Neural cell (in vitro differentiated cells): ENCODE measurements at regions not wholly inside any gene's neighbourhood (a gene's known extent, or its start where the extent isn't known, plus 50 kb on each side); places are given as distances from the start of the nearest gene placed in this dataset.

Source experiments
- H2AFZ ChIP-seq: fragments of 200-600, 300-800 bp; sonication (generic), shearing (Covaris generic); 2 replicates; pipeline ENCODE4 v1.6.0; 2014; ENCODE audit warnings: low read depth, mild to moderate bottlenecking, antibody characterized with exemption, low read length, moderate library complexity
- H3F3A ChIP-seq: fragments of 200-600 bp; shearing (Covaris generic); 2 replicates; pipeline ENCODE4 v1.6.1; 2016; ENCODE audit warnings: mild to moderate bottlenecking, moderate library complexity, mixed read lengths, antibody characterized with exemption, low read length; ENCODE audit not compliant: insufficient read depth, poor library complexity, severe bottlenecking
- H3K27ac ChIP-seq: fragments of 200-600, 300-800 bp; sonication (generic), shearing (Covaris generic); 2 replicates; pipeline ENCODE4 v1.5.1; 2014; ENCODE audit warnings: mild to moderate bottlenecking, low read length, moderate library complexity
- H3K27me3 ChIP-seq: fragments of 300-800, 200-600 bp; sonication (generic), shearing (Covaris generic); 2 replicates; pipeline ENCODE4 v1.6.0; 2014; ENCODE audit warnings: mild to moderate bottlenecking, low read depth, low read length, moderate library complexity; ENCODE audit not compliant: insufficient read depth
- H3K36me3 ChIP-seq: fragments of 300-800, 200-600 bp; sonication (generic), shearing (Covaris generic); 2 replicates; pipeline ENCODE4 v1.5.1; 2014; ENCODE audit warnings: mild to moderate bottlenecking, antibody characterized with exemption, low read length, moderate library complexity; ENCODE audit not compliant: insufficient read depth
- H3K4me2 ChIP-seq: fragments of 300-800, 200-600 bp; sonication (generic), shearing (Covaris generic); 2 replicates; pipeline ENCODE4 v1.6.0; 2014; ENCODE audit warnings: mild to moderate bottlenecking, low read length
- H3K4me3 ChIP-seq: fragments of 300-800, 200-600 bp; sonication (generic), shearing (Covaris generic); 2 replicates; pipeline ENCODE4 v1.5.1; 2014; ENCODE audit warnings: mild to moderate bottlenecking, low read length, moderate library complexity
- H3K79me2 ChIP-seq: fragments of 200-600 bp; shearing (Covaris generic); replicated peaks from 2 replicates; pipeline ENCODE4 v1.6.0; 2014; ENCODE audit warnings: mild to moderate bottlenecking, low read length, moderate library complexity; ENCODE audit not compliant: insufficient read depth
- H3K9ac ChIP-seq: fragments of 300-800, 200-600 bp; sonication (generic), shearing (Covaris generic); 2 replicates; pipeline ENCODE4 v1.6.1; 2016; ENCODE audit warnings: mild to moderate bottlenecking, low read length, mixed read lengths
- H3K9me2 ChIP-seq: fragments of 200-600 bp; shearing (Covaris generic); 2 replicates; pipeline ENCODE4 v1.6.1; 2016; ENCODE audit warnings: mild to moderate bottlenecking, low read length, mixed read lengths; ENCODE audit not compliant: insufficient read depth
- H3K9me3 ChIP-seq: fragments of 200-600, 300-800 bp; sonication (generic), shearing (Covaris generic); 2 replicates; pipeline ENCODE4 v1.6.1; 2016; ENCODE audit warnings: mild to moderate bottlenecking, mixed run types, low read length, moderate library complexity, mixed read lengths
- H4K20me1 ChIP-seq: fragments of 200-600 bp; shearing (Covaris generic); 2 replicates; pipeline ENCODE4 v1.6.1; 2016; ENCODE audit warnings: mild to moderate bottlenecking, mixed run types; ENCODE audit not compliant: insufficient read depth
- EP300 ChIP-seq: fragments of 450-650 bp; conservative IDR thresholded peaks from 2 replicates; pipeline ENCODE4 v1.6.1; 2014; ENCODE audit warnings: antibody characterized with exemption, mild to moderate bottlenecking, moderate library complexity; ENCODE audit not compliant: poor library complexity, severe bottlenecking
- EZH2 ChIP-seq: fragments of 200-600, 300-800 bp; shearing (Covaris generic), sonication (generic); IDR thresholded peaks from 2 replicates; pipeline ENCODE4 v1.6.1; 2014; ENCODE audit warnings: antibody characterized with exemption, low read length, borderline replicate concordance, mild to moderate bottlenecking; ENCODE audit not compliant: insufficient read depth, poor library complexity, severe bottlenecking
- MXI1 ChIP-seq: fragments of 450-650 bp; conservative IDR thresholded peaks from 2 replicates; pipeline ENCODE4 v1.6.1; 2014; ENCODE audit warnings: antibody characterized with exemption, mild to moderate bottlenecking; ENCODE audit not compliant: poor library complexity, severe bottlenecking
- POLR2AphosphoS5 ChIP-seq: IDR thresholded peaks from 2 replicates; pipeline ENCODE4 v1.6.1; 2012
- RAD21 ChIP-seq: fragments of 450-650 bp; conservative IDR thresholded peaks from 2 replicates; pipeline ENCODE4 v1.6.1; 2014; ENCODE audit warnings: antibody characterized with exemption, mild to moderate bottlenecking, moderate library complexity
- SMC3 ChIP-seq: fragments of 450-650 bp; conservative IDR thresholded peaks from 2 replicates; pipeline ENCODE4 v1.6.1; 2014; ENCODE audit warnings: antibody characterized with exemption, mild to moderate bottlenecking, moderate library complexity; ENCODE audit not compliant: poor library complexity
- TAF1 ChIP-seq: IDR thresholded peaks from 2 replicates; pipeline ENCODE4 v1.6.1; 2012; ENCODE audit warnings: low read depth
- TF ChIP-seq, protein P1 (sequence below): IDR thresholded peaks from 2 replicates; pipeline ENCODE4 v1.6.1; 2012; ENCODE audit warnings: borderline replicate concordance
- TF ChIP-seq, protein P2 (sequence below): fragments of 450-650 bp; IDR thresholded peaks from 2 replicates; pipeline ENCODE4 v1.5.1; 2014; ENCODE audit warnings: antibody characterized with exemption, mild to moderate bottlenecking, moderate library complexity; ENCODE audit not compliant: poor library complexity, severe bottlenecking

DNA sequence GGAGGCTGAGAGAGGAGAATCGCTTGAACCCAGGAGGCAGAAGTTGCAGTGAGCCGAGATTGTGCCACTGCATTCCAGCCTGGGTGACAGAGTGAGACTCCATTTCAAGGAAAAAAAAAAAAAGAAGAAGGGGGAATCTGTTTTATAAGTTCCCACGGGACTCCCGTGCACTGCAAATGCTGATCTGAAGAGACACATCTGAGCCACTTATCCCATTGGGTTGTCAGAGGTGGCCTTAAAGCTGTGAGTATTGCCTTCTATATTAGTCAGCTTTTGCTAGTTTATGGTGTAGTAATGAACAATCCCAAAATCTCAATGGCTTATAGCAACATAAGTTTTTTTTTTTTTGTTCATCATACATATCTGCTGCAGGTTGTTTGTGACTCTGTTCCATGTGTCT is 82.8 kb downstream of the MRM1 start:
- no peak overlapping the region for H3K9ac ChIP-seq
- TF ChIP-seq POLR2AphosphoS5 (no peak), SMC3 (no peak), EZH2 (no peak), MXI1 (no peak), RAD21 (no peak), TAF1 (no peak), EP300 (no peak)
- TF ChIP-seq, protein P1, sequence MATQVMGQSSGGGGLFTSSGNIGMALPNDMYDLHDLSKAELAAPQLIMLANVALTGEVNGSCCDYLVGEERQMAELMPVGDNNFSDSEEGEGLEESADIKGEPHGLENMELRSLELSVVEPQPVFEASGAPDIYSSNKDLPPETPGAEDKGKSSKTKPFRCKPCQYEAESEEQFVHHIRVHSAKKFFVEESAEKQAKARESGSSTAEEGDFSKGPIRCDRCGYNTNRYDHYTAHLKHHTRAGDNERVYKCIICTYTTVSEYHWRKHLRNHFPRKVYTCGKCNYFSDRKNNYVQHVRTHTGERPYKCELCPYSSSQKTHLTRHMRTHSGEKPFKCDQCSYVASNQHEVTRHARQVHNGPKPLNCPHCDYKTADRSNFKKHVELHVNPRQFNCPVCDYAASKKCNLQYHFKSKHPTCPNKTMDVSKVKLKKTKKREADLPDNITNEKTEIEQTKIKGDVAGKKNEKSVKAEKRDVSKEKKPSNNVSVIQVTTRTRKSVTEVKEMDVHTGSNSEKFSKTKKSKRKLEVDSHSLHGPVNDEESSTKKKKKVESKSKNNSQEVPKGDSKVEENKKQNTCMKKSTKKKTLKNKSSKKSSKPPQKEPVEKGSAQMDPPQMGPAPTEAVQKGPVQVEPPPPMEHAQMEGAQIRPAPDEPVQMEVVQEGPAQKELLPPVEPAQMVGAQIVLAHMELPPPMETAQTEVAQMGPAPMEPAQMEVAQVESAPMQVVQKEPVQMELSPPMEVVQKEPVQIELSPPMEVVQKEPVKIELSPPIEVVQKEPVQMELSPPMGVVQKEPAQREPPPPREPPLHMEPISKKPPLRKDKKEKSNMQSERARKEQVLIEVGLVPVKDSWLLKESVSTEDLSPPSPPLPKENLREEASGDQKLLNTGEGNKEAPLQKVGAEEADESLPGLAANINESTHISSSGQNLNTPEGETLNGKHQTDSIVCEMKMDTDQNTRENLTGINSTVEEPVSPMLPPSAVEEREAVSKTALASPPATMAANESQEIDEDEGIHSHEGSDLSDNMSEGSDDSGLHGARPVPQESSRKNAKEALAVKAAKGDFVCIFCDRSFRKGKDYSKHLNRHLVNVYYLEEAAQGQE, result no peak
- TF ChIP-seq, protein P2, sequence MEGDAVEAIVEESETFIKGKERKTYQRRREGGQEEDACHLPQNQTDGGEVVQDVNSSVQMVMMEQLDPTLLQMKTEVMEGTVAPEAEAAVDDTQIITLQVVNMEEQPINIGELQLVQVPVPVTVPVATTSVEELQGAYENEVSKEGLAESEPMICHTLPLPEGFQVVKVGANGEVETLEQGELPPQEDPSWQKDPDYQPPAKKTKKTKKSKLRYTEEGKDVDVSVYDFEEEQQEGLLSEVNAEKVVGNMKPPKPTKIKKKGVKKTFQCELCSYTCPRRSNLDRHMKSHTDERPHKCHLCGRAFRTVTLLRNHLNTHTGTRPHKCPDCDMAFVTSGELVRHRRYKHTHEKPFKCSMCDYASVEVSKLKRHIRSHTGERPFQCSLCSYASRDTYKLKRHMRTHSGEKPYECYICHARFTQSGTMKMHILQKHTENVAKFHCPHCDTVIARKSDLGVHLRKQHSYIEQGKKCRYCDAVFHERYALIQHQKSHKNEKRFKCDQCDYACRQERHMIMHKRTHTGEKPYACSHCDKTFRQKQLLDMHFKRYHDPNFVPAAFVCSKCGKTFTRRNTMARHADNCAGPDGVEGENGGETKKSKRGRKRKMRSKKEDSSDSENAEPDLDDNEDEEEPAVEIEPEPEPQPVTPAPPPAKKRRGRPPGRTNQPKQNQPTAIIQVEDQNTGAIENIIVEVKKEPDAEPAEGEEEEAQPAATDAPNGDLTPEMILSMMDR, result no peak
- H3K9me3 ChIP-seq, result no peaks in the 10 kb centered on the region
- no peaks in the 10 kb centered on the region for H3K79me2 ChIP-seq
- H3K27me3 ChIP-seq, result no peaks in the 10 kb centered on the region
- no peak overlapping the region for H3K4me3 ChIP-seq
- no peaks in the 10 kb centered on the region for H4K20me1 ChIP-seq
- H3K27ac ChIP-seq, result no peak overlapping the region
- no peaks in the 10 kb centered on the region for H3K36me3 ChIP-seq
- no peaks in the 10 kb centered on the region for H3F3A ChIP-seq
- no peak overlapping the region for H2AFZ ChIP-seq
- H3K4me2 ChIP-seq, result no peak overlapping the region
- H3K9me2 ChIP-seq, result no peaks in the 10 kb centered on the region

DNA sequence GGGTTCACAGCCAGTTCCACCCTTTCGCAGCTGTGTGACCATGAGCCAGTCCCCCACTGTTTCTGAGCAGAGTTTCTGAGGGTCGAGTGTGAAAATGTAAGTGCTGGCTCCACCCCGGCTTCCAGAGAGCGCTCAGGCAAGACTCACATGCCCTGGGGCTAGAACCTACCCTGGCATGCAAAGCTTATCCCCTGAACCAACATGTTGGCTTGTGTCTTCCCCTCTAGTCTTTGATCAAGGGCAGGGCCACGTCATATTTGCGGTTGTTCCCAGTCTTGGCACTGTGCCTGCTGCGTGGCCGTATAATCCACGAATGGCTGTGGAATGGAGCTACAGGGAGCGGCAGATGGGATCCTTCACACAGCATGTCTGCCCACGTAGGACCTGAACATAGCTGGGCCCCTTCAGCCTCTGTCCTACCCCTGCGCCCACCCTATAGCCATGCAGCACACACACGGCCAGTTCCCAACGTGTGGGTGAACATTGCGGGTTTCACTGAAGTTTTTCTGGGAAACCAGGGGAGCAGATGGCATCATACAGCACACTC is 84.8 kb downstream of the MRM1 start:
- H3K9me3 ChIP-seq, result no peaks in the 10 kb centered on the region
- no peaks in the 10 kb centered on the region for H4K20me1 ChIP-seq
- H3K36me3 ChIP-seq, result no peaks in the 10 kb centered on the region
- H3K27me3 ChIP-seq, result no peaks in the 10 kb centered on the region
- TF ChIP-seq EP300, result no peak
- TF ChIP-seq TAF1, result no peak
- TF ChIP-seq SMC3, result no peak
- TF ChIP-seq, protein P1, result no peak
- TF ChIP-seq, protein P2, result no peak
- TF ChIP-seq POLR2AphosphoS5, result no peak
- TF ChIP-seq EZH2, result no peak
- no peak for TF ChIP-seq MXI1
- no peak for TF ChIP-seq RAD21
- no peak overlapping the region for H3K4me2 ChIP-seq
- no peaks in the 10 kb centered on the region for H3K9me2 ChIP-seq
- no peak overlapping the region for H3K4me3 ChIP-seq
- H3K9ac ChIP-seq, result no peak overlapping the region
- no peak overlapping the region for H2AFZ ChIP-seq
- H3K79me2 ChIP-seq, result no peaks in the 10 kb centered on the region
- no peaks in the 10 kb centered on the region for H3F3A ChIP-seq
- no peak overlapping the region for H3K27ac ChIP-seq
